GM12891 (cell line): ENCODE measurements at regions not wholly inside any gene's neighbourhood (a gene's known extent, or its start where the extent isn't known, plus 50 kb on each side); places are given as distances from the start of the nearest gene placed in this dataset.

Experiments
- PAX5 ChIP-seq: IDR thresholded peaks from 2 replicates; pipeline ENCODE4 v1.6.1; 2011; ENCODE audit warnings: low read length, moderate library complexity, mild to moderate bottlenecking; ENCODE audit not compliant: insufficient read depth, severe bottlenecking
- POLR2A ChIP-seq: IDR thresholded peaks from 2 replicates; pipeline ENCODE4 v1.6.1; 2011; ENCODE audit warnings: low read depth, low read length, control low read depth
- POLR2AphosphoS5 ChIP-seq: IDR thresholded peaks from 2 replicates; pipeline ENCODE4 v1.6.1; 2011; ENCODE audit warnings: low read depth, low read length, control low read depth
- POU2F2 ChIP-seq: IDR thresholded peaks from 2 replicates; pipeline ENCODE4 v1.6.1; 2011; ENCODE audit warnings: low read depth, mild to moderate bottlenecking, control low read depth, low read length, moderate library complexity
- SPI1 ChIP-seq: IDR thresholded peaks from 2 replicates; pipeline ENCODE4 v1.6.1; 2011; ENCODE audit warnings: low read depth, low read length, control low read depth
- TAF1 ChIP-seq: IDR thresholded peaks from 2 replicates; pipeline ENCODE4 v1.6.1; 2011; ENCODE audit warnings: low read depth, low read length, control low read depth

- TF ChIP-seq POLR2AphosphoS5 (no peak), TAF1 (no peak), POLR2A (no peak), SPI1 (no peak), POU2F2 (no peak), PAX5 (no peak)
Measured at GRCh38 chr5:167889276-167889675, 402.2 kb upstream of the WWC1 start.
